MM.1S (cell line): ENCODE measurements at regions not wholly inside any gene's neighbourhood (a gene's known extent, or its start where the extent isn't known, plus 50 kb on each side); places are given as distances from the start of the nearest gene placed in this dataset.

ENCODE experiments used
- DNase-seq: peaks from one replicate; pipeline ENCODE4 v3.0.0-alpha.2; 2015
- H2AFZ ChIP-seq: fragments of 300-600 bp; sonication (generic); 2 replicates; pipeline ENCODE4 v1.6.0; 2016; ENCODE audit warnings: antibody characterized with exemption, low read length
- H3F3A ChIP-seq: fragments of 300-600 bp; sonication (generic); 2 replicates; pipeline ENCODE4 v1.6.1; 2016; ENCODE audit warnings: mild to moderate bottlenecking, antibody characterized with exemption, low read length, moderate library complexity, mixed read lengths; ENCODE audit not compliant: insufficient read depth
- H3K27ac ChIP-seq: fragments of 300-600 bp; sonication (generic); 2 replicates; pipeline ENCODE4 v1.5.1; 2016; ENCODE audit warnings: mild to moderate bottlenecking, low read length
- H3K27me3 ChIP-seq: fragments of 300-600 bp; sonication (generic); replicated peaks from 2 replicates; pipeline ENCODE4 v1.6.0; 2016; ENCODE audit warnings: low read length; ENCODE audit not compliant: insufficient read depth
- H3K36me3 ChIP-seq: fragments of 300-600 bp; sonication (generic); replicated peaks from 2 replicates; pipeline ENCODE4 v1.6.1; 2016; ENCODE audit warnings: mild to moderate bottlenecking, low read length, mixed read lengths; ENCODE audit not compliant: insufficient read depth
- H3K4me1 ChIP-seq: fragments of 300-600 bp; sonication (generic); 2 replicates; pipeline ENCODE4 v1.6.1; 2016; ENCODE audit warnings: low read length, mixed read lengths
- H3K4me2 ChIP-seq: fragments of 300-600 bp; sonication (generic); 2 replicates; pipeline ENCODE4 v1.6.0; 2016; ENCODE audit warnings: low read depth, low read length
- H3K4me3 ChIP-seq: fragments of 300-600 bp; sonication (generic); 2 replicates; pipeline ENCODE4 v1.5.1; 2016; ENCODE audit warnings: low read length, mixed read lengths
- H3K79me2 ChIP-seq: fragments of 300-600 bp; sonication (generic); 2 replicates; pipeline ENCODE4 v1.6.1; 2016; ENCODE audit warnings: mixed run types, low read length, mixed read lengths
- H3K9ac ChIP-seq: fragments of 300-600 bp; sonication (generic); 2 replicates; pipeline ENCODE4 v1.6.1; 2016; ENCODE audit warnings: low read length, mixed read lengths
- H3K9me2 ChIP-seq: fragments of 300-600 bp; sonication (generic); replicated peaks from 2 replicates; pipeline ENCODE4 v1.6.1; 2016; ENCODE audit warnings: mild to moderate bottlenecking, low read length, mixed read lengths; ENCODE audit not compliant: insufficient read depth
- H3K9me3 ChIP-seq: fragments of 300-600 bp; sonication (generic); replicated peaks from 2 replicates; pipeline ENCODE4 v1.6.1; 2016; ENCODE audit warnings: mild to moderate bottlenecking, low read length, mixed read lengths; ENCODE audit not compliant: insufficient read depth
- H4K20me1 ChIP-seq: fragments of 300-600 bp; sonication (generic); 2 replicates; pipeline ENCODE4 v1.6.1; 2016; ENCODE audit warnings: mild to moderate bottlenecking, low read length, moderate library complexity, mixed read lengths; ENCODE audit not compliant: insufficient read depth
- CTCF ChIP-seq: fragments of 300-600 bp; sonication (generic); IDR thresholded peaks from 2 replicates; pipeline ENCODE4 v1.5.1; 2016; ENCODE audit warnings: antibody characterized with exemption, low read length, mixed read lengths
- EZH2 ChIP-seq: fragments of 300-600 bp; sonication (generic); optimal IDR thresholded peaks from 2 replicates; pipeline ENCODE3; 2017; ENCODE audit warnings: low read depth, mild to moderate bottlenecking, antibody characterized with exemption, low read length, mixed read lengths
- EZH2phosphoT487 ChIP-seq: fragments of 300-600 bp; sonication (generic); IDR thresholded peaks from 2 replicates; pipeline ENCODE4 v1.6.1; 2018; ENCODE audit warnings: antibody characterized with exemption, low read length

GRCh38 chr3:18008706-18009368, 266.4 kb upstream of the TBC1D5 start:
- no peaks in the 10 kb centered on the region for H3K27me3 ChIP-seq
- H3K4me2 ChIP-seq, result no peak overlapping the region
- no peaks in the 10 kb centered on the region for H4K20me1 ChIP-seq
- no peaks in the 10 kb centered on the region for H3F3A ChIP-seq
- no peak overlapping the region for H3K4me3 ChIP-seq
- no peak overlapping the region for H3K27ac ChIP-seq
- no peak for TF ChIP-seq CTCF
- TF ChIP-seq EZH2phosphoT487, result no peak
- no peak for TF ChIP-seq EZH2
- no peak overlapping the region for H3K9ac ChIP-seq
- H3K79me2 ChIP-seq, result no peaks in the 10 kb centered on the region
- no peaks in the 10 kb centered on the region for H3K9me2 ChIP-seq
- no peaks in the 10 kb centered on the region for H3K36me3 ChIP-seq
- H3K9me3 ChIP-seq, result no peaks in the 10 kb centered on the region
- no peaks in the 10 kb centered on the region for H3K4me1 ChIP-seq
- no peak overlapping the region for H2AFZ ChIP-seq
- no peak for DNase-seq

- no peak overlapping the region for H3K27ac ChIP-seq
These were observed 265.5 kb upstream of the TBC1D5 start for GRCh38 chr3:18007980-18008379.

GRCh38 chr3:17995769-17996168, 253.3 kb upstream of the TBC1D5 start:
- no peak for DNase-seq
- Histone ChIP-seq H3K27ac (no peak overlapping the region), H3K36me3 (no peaks in the 10 kb centered on the region), H3K4me3 (no peak overlapping the region), H3K4me2 (no peak overlapping the region), H3K27me3 (no peaks in the 10 kb centered on the region), H3K9ac (no peak overlapping the region), H4K20me1 (no peaks in the 10 kb centered on the region), H3F3A (no peaks in the 10 kb centered on the region), H3K79me2 (no peaks in the 10 kb centered on the region), H3K9me2 (no peaks in the 10 kb centered on the region), H3K4me1 (no peaks in the 10 kb centered on the region), H2AFZ (no peak overlapping the region), H3K9me3 (no peaks in the 10 kb centered on the region)
- TF ChIP-seq CTCF, result no peak

More at GRCh38 chr3:18007980-18008379, 265.5 kb upstream of the TBC1D5 start:
- Histone ChIP-seq H3K9ac (no peak overlapping the region), H3K4me2 (no peak overlapping the region), H3K9me2 (no peaks in the 10 kb centered on the region), H3K36me3 (no peaks in the 10 kb centered on the region), H3K4me3 (no peak overlapping the region), H3F3A (no peaks in the 10 kb centered on the region), H3K79me2 (no peaks in the 10 kb centered on the region), H3K4me1 (no peaks in the 10 kb centered on the region), H3K27me3 (no peaks in the 10 kb centered on the region), H4K20me1 (no peaks in the 10 kb centered on the region), H3K9me3 (no peaks in the 10 kb centered on the region), H2AFZ (no peak overlapping the region)
- no peak for DNase-seq
- no peak for TF ChIP-seq EZH2phosphoT487
- no peak for TF ChIP-seq EZH2
- TF ChIP-seq CTCF, result no peak
